H4 (cell line): ENCODE measurements at regions not wholly inside any gene's neighbourhood (a gene's known extent, or its start where the extent isn't known, plus 50 kb on each side); places are given as distances from the start of the nearest gene placed in this dataset.
A peak's percentile ranks its signal among the peaks of the same experiment; 100 is the strongest.

Source experiments
- DNase-seq: peaks from one replicate; pipeline ENCODE4 v3.0.0-alpha.2; 2015; ENCODE audit warnings: low spot score

DNA sequence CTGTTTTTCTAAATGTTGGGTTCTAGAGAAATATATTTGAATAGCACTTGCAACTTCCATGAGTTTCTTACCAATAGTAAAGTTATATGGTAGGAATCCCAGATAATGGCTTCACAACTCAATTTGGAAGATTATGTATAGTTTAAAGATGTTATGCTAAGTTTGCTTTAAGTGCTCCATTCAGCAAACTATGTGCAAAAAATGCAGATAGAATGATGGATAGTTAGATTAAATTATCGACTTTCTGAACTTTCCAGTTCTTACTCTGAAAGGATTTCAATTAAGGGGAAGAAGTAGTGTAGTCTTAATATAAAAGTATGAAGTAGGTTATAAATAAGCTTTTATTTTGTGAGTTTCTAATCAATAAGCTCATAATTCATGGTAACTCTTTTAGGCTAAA is 60.7 kb upstream of the NFKB1 start:
- no peak for DNase-seq

DNA sequence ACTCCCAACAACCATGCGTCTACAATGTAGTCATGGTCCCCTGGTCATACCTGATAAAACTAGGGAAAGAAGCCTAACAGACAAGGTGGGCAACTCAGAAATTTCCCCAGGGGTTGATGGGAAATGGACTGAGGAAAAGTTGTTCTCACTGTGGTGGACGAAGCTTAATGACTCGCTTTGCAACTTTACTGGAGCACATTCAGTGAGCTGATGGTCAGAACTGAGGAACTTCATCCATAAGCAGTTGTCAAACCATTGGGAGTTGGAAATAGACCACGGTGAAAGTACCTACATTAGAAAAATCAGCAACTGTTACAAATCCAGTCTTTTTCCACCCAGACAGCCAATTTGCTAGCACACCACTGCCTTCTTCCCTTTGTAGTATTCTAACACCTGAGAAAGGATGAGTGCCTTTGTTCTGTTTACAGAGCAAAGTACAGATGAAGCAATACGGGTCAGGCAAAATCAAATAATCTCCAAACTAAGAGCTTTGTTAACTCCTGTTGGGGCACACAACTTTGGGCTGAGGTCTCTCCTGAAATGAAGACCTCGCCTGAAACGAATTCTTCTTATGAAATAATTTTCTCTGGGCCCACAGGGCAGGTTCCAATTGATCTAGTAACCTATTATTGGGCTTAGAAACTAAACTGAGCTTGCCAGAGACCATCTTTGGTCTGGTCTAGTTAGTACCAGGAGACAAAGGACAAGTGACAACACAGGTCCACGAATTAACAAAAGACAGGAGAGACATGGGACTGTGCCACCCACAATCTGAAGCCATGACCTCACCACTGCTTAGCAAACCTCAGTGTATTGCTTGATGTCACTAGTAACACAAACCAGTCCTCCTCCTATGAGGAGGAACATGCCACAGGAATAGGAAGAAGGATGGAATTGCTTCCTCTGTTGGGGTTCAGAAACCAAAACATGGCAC is 58.9 kb upstream of the NFKB1 start:
- no peak for DNase-seq

DNA sequence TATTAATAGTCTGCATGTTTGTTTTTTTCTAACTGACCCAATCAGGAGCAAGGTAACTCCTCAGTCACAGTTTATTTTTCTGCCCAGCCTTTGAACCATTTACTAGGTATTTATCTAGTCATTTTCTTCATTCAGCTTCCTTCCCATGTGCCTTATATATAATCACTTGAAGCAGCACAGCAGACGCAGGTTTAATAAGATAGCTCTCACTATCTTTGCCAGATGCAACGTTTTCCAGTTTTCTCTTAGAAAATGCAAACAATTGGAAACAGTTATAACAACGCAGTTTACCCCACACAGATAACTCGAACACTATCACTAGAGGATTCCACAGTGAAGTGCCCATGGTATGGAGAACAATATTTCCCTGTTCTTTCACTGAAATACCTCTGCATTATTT is 56.4 kb upstream of the NFKB1 start:
- DNase-seq, result no peak

DNA sequence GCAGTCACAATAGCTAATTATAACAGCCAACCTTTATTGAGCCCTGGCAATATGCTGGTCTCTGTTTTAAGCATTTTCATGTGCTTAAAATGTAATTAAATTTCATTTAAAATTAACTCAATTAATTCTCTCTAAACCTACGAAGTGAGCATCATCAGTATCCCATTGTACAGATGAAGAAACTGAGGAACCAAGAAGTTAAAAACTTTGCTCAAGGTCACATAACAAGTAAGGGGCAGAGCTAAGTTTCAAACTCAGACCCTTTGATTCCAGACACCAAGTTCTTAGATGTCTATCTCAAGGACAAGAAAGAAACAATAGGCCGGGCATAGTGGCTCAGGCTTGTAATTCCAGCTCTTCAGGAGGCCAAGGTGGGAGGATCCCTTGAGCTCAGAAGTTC is 55.9 kb upstream of the NFKB1 start:
- DNase-seq, result no peak

DNA sequence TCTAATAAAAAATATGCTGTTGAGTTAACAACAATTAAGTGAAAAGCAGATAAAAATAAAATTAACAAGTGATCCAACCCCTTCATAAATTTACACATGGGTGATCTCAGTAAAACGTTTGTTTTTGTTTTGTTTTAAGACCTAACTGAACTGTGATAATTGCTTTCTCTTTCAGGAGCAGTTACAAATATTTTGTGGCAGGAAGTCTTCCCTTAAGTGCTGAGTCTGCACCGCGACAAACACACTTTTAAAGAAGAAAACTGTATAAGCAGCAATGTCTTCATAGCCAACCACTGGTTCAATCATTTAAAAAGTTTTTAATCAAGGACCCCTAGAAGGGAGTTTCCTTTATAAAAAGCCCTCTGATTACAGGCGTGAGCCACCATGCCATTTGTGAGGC is 53.7 kb upstream of the NFKB1 start:
- no peak for DNase-seq

DNA sequence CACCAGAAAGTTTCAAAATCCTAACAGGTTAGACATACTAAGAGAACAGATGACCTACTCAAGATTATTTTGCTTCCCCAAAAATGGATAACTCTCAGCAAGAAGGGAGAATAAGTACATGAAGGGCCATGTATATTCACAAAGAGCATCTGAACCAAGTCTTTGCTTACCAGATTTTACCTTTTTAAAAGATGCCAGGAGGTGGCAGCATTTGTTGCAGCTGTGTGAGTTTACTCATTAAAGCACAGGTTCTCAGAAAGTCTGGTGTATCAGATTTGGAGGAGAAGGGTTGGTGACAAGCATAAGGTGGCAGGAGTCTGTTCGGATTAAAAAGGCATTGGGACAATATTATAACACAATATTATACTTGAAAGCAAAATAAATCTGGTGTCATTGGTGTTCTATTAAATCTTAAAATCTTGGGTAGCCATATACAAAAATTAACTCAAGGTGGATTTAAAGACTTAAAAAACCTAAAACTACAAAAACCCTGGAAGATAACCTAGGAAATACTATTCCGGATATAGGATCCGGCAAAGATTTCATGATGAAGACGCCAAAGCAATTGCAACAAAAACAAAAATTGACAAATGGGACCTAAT is 51.3 kb upstream of the NFKB1 start:
- peak; percentile 45 for DNase-seq

DNA sequence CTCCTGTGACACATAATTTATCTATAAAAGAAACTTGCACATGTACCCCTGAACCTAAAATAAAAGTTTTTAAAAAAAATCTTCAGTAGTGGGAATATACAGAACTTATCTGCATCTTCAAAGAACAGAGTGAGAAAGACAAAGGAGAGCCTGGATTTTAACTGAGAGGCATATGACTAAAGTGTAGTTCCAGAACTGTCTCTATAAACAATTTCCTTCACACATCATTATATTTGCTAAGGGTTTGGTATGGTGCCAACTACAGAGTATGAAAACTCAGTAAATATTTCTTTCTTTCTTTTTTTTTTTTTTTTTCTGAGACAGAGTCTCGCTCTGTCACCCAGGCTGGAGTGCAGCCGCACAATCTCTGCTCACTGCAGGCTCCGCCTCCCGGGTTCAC is 49.9 kb upstream of the NFKB1 start:
- DNase-seq, result no peak
